Stimulated activated CD4-positive, alpha-beta T cell treated with anti-CD3 and anti-CD28 coated beads, Interleukin-4, amount 100 ng/mL, for 4 hours (primary cell): ENCODE measurements at regions not wholly inside any gene's neighbourhood (a gene's known extent, or its start where the extent isn't known, plus 50 kb on each side); places are given as distances from the start of the nearest gene placed in this dataset.
A peak's percentile ranks its signal among the peaks of the same experiment; 100 is the strongest.

Experiments used
- DNase-seq, 2 experiments: peaks; one replicate each; pipeline ENCODE4 v3.0.0-alpha.2; 2020

DNA sequence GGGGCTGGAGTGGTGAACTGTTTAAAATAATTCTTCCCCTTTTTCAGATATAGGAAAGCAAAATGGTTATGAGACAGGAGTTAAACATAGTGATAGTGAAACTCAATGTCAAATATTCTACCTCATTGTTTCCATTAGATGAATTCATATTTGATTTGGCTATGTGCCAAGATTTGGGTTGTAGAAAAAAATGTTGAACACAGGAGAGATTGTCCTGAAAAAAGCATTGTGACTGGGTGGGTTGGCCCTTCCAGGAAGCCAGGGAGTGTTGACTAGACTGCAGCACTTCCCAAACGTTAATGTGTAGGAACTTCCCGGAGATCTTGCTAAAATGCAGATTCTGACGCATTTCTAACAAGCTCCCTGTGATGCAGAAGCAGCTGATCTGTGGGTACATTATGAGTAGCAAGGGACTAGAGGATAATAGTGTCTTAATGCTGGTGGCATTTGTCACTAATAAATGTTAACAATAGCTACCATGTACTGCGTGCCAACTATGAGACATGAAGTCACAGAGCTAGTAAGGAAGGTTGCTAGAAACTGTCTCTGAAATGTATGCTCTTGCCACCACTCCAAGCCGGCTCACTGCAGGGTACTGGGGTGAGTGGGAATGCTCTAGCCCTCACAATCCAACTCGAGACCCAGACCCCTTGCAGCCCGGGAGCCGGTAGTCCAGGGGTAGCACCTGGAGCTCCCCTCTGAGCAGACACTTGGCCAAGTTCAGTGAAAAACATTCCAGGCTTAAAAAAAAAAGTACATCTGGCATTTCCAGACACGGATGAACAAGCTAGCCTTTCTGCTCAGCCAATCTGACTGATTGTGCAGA is 120.6 kb downstream of the CD47 start:
- DNase-seq, result no peak

DNA sequence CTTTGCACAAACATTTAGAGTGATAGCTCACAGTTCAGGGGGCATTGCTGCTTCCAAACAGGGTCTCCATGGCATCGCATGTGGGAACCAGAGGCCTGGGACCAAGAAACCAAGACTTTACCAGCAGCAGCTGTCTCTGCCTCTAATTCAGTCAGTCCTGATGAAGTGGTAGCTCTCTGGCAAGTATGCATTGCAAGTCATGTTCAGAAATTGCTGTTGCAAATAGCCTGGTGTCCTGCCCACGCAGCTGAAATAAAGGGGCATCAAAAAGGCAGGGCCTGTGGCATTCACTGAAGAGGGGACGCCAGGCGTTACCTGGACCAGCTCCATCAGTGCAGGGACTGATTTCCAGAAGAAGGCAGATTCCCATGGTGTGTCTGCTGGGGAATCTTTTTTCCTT is 121.3 kb downstream of the CD47 start:
- DNase-seq, result no peak

DNA sequence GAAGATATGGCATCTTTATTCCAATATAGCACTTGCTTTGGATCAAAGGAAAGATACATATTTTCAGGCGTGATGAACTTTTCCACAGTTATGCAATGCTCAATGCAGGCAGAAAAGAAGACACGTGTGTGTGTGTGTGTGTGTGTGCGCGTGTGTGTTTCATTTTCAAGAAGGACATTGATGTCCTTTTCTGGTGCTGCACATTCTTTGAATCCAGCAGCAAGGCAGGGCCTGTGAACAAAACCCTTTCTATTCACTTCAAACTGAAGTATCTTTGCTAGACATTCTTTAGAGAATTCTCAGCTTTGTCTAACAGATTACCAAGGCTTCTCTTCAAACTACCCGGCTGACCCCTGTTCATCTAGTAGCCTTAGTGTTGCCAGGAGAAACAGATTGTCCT is 124.6 kb downstream of the CD47 start:
- no peak for DNase-seq

GRCh38 chr3:107965136-107965655 is 125.6 kb downstream of the CD47 start:
- no peak for DNase-seq

DNA sequence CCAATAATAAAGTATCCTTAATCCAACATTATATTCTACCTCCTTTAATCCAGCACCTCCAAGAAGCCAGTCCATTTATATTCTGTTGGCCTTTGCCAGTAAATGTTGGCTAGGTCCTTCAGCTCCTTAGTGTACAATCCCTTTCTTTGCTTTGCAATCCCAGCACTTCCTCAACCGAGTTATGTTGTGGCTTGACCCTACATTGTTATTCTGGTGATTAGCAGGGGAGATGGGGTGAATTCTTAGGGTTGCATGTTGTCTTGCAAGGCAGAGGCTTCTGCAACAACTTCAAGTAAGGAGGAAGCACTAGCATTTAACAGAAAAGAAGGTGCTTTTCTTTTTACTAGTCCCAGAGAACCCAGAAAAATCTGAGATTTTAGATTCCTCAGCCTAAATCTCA is 127.2 kb downstream of the CD47 start:
- DNase-seq, result no peak

- no peak for DNase-seq
Measured at GRCh38 chr3:107962946-107963345, 127.9 kb downstream of the CD47 start.

DNA sequence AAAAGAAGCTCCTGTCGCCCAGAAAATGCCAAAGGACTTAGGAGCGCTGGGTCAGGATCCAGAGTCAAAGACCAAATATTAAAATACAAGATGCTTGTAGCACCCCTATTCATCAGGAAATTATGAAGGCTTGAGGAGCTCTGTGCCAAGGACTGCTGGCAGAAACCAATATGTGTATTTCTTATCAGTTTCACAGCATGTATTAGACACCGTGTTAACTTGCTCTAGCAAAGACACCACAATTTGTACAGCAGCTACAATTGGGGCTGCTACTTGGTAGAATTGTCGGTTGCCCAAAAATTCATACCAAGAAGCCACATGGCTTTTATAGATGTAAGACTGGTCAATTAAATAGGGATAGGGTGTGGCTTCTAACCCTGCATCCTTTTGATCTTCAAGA is 128.8 kb downstream of the CD47 start:
- DNase-seq, result no peak

DNA sequence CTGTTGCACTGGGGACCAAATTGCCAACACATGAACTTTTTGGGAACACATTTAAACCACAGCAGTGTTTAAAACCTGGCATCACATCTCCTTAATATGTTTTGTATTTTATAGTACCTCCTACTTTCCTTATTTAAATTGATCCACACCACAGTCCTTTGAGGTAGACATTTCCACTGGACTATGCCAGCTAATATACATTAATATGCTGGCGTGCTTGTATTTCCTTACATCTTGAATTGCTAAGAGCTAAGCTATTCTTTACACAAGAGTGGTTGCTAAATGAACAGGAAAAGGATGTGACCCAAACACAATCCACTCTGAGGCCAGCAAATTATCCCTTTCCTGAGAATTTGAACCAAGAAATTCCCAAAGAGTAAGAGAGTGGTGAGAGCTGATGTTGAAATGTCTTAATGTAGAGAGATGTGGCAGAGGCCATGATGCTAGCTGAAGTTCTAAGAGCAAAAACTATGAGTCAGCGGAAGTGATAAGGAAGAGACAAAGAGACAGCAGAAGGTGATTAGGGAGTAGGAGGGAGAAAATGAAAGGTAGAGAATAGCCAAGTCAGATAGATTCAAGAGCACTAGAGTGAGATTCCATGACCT is 131.2 kb downstream of the CD47 start:
- DNase-seq, result no peak

- DNase-seq, result no peak
Measured at GRCh38 chr3:107958146-107958545, 132.7 kb downstream of the CD47 start.

DNA sequence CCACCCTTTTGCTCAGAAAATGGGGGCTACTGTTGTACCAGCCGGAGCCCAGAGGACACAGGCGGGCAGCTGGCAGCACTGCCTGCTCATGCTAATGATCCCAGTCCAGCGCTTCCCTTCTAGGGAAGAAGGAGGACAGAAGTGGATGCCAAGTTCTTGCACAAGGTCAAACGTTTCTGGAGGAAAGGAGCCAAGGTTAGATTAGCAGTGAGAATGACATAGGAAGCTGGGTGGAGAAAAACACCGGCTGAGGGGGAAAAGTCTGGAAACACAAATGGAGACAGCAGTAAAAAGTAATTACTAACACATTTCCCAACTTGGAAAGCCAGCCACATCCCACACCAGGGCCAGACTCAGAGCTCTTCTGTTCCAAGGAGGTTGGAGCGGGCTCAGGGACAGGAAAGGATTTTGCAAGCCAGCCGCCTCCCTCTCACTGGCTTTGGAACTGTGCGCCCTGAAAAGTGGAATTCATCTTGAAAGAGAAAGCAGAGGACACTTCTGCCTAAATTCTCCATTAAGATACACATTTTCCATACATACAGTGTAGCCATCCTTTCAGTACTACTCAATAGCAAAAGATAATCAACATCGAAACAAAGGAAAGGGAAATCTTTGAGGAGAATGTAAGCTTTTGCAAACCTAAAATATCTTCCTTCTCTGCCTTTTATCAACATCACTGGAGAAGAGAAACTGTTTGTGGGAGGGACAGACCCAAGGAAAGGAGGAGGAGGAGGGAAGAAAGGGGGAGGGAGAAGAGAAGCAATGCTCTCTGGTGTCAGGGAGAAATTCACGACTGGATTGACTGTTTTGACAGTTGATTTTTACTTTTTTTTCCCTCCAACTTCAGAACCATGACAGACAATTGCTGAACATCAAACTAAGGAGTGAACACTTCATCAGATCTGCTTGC is 133.6 kb downstream of the CD47 start:
- DNase-seq, result no peak

DNA sequence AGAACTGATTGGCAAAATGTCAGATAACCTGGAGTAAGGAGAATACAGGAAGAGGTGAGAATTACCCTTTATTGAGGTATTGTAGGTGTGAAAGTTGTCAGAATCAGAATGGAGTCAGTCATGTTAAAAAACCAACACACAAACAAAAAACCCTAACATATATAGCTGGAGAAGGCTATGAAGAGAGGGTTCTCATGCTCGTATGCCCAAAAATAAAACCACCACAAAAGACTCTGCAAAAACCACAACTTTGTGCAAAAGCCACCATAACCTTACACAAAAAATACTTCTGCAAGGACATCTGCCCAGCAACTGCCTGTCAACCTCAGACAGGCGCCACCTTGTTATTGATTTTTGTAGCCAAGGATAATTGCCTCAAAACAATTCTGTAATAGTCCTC is 136.0 kb downstream of the CD47 start:
- no peak for DNase-seq

GRCh38 chr3:107953722-107954121 is 137.1 kb downstream of the CD47 start:
- no peak for DNase-seq

DNA sequence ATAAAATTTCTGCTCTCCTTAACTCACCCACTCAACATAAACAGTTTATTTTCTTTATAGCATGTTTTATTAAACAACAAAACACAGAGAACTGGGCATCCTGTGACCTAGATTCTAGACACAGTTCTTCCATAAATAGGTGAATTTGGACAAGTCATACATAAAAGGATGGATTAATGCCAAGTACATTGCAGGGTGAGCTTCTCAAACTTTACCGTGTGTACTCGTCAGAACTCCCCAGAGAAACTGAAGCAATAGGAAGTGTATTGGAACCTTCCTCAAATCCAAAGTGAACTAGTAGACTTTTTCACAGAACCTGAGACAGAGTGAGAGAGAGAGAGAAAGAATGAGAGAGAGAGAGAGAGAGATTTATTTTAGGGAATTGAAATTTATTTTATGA is 139.7 kb downstream of the CD47 start:
- no peak for DNase-seq

DNA sequence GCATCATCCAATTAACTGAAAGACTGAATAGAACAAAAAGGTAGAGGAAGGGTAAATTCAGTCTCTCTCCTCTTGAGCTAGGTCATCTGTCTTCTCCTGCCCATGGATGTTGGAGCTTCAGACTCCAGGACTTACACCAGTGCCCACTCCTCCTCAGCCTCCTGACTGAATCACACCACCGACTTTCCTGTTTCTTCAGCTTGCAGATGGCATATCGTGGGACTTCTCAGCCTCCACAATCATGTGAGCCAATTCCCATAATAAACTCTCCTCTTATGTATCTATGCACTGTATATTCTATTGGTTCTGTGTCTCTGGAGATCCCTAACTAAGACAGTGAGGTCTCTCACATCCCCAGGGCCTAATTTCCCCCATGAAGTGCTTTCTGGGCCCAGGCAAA is 140.4 kb downstream of the CD47 start:
- DNase-seq, result no peak

DNA sequence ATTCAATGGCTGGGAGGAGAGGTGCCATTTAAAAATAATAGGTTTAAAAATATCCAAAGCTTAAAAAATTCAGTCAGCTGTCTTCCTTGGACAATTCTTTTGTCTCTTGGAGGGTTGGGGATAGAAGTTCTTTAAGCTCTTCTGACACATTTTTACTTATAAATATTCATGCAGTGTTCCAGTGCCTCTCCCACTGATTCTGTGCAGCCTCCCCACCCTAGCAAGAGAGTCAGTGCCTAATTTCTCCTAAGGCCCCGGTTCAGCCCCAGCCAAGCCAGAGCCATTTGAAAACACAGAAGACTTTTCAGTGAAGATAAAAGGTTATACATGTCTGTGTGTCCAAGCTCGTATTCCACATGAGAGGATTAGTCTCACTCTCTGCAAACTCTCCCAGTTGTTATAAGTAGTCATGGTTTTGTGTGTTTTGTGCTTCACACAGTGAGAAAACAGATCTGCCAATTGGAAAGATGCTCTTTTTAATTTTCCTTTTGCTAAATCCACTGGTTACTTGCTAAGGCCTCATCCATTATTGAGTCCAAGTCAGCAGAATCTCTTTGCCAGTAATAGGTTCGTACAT is 141.3 kb downstream of the CD47 start:
- DNase-seq, result no peak

DNA sequence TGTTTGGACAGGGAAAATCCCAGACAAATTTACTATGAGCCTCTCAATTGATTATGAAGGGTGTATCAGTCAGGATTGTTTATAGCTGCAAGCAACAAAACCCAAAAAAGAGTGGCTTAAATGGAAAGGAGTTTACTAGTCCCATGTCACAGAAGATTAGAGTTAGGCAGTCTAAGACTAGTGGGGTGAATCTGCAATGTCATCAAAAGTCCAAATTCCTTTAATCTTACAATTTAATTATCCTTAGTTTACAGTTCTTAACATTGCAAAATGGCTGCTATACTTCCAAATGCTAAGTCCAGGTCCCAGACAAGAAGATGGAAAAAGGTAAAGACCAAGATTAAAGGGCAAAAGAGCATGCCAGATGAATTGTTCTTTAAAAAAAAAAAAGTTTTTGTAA is 143.6 kb downstream of the CD47 start:
- no peak for DNase-seq

- no peak for DNase-seq
Measured at GRCh38 chr3:107946700-107947099, 144.1 kb downstream of the CD47 start.

GRCh38 chr3:107945417-107946094 is 145.3 kb downstream of the CD47 start:
- DNase-seq, result no peak

- DNase-seq, result no peak
Measured at GRCh38 chr3:107943786-107944523, 146.9 kb downstream of the CD47 start.

DNA sequence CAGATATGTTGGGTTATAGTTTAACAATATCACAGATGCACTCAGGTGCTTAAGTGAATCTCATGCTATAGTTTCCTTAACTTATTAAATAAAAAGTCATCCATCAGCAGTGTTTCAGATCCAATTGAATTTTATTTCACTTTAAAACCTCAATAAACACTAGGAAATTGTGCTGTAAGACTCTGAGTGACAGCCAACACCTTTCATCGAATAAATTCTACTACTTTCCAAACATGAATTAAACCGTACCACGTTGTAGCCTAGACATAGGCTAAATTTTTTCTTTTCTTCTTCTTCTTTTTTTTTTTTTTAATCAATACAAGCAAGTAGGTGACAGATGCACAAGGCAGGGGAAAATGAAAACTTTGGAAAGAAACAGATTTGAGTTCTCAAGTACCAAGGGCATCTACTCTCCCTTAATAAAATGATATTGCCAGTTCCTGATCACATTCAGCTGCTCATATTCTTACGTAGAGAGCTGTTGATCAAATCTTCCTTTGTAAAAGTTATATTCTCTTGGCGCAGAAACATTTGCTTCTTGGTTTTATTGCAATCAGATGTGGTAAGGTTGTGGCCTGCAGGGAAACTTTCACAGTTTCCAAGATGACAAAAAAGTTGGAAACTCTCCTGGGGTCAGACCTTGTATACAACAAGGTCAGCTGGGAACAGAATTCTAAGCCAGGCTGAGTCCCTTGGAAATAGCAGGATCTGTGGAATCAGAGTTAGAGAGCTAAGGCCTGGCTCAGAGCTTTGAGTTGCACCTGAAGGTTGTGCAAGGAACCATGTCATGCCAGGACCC is 147.7 kb downstream of the CD47 start:
- no peak for DNase-seq

GRCh38 chr3:107942244-107942643 is 148.6 kb downstream of the CD47 start:
- DNase-seq, result peak in 1 of 2 experiments; percentile 35
